Thyroid gland (tissue), 4 donors: ENCODE measurements at regions not wholly inside any gene's neighbourhood (a gene's known extent, or its start where the extent isn't known, plus 50 kb on each side); places are given as distances from the start of the nearest gene placed in this dataset.

Experiments used
- DNase-seq, 2 donors: peaks; one replicate each; pipeline ENCODE4 v3.0.0-alpha.2; 2019
- H3K27ac ChIP-seq, 3 donors: fragments of 200-600 bp; sonication (generic); 1 replicate in 2 of 3; 2 replicates in 1 of 3; pipeline ENCODE4 v1.5.1; 2016 to 2019; ENCODE audit warnings: mild to moderate bottlenecking in 1 of 3, moderate library complexity in 1 of 3
- H3K27me3 ChIP-seq: fragments of 200-600 bp; sonication (generic); one replicate; pipeline ENCODE4 v1.5.1; 2019
- H3K36me3 ChIP-seq, 2 donors: fragments of 200-600 bp; sonication (generic); one replicate each; pipeline ENCODE4 v1.5.1; 2016 to 2019
- H3K4me1 ChIP-seq, 2 donors: fragments of 200-600 bp; sonication (generic); one replicate each; pipeline ENCODE4 v1.5.1; 2017 to 2019
- H3K4me3 ChIP-seq, 3 donors: fragments of 200-600 bp; sonication (generic); replicated peaks in 1 of 3; 1 replicate in 2 of 3; 2 replicates in 1 of 3; pipeline ENCODE4 v1.5.1; 2016; ENCODE audit warnings: mild to moderate bottlenecking in 1 of 3
- H3K9me3 ChIP-seq: fragments of 200-600 bp; sonication (generic); one replicate; pipeline ENCODE4 v1.5.1; 2017
- CTCF ChIP-seq, 6 experiments: fragments of 200-600 bp in 3 of 6; fragments of 450-650 bp in 3 of 6; sonication (generic) in 3 of 6; IDR thresholded peaks; one replicate each; pipeline ENCODE4 v1.5.1; 2016 to 2019; ENCODE audit warnings: antibody characterized with exemption in 6 of 6, mild to moderate bottlenecking in 2 of 6, inconsistent platforms in 1 of 6, moderate library complexity in 1 of 6
- POLR2A ChIP-seq, 2 donors: fragments of 450-650 bp; IDR thresholded peaks; one replicate each; pipeline ENCODE4 v1.6.1; 2017; ENCODE audit warnings: antibody characterized with exemption in 2 of 2, mild to moderate bottlenecking in 2 of 2, moderate library complexity in 1 of 2
- WGBS, 2 donors: methylation state at CpG; one replicate each; pipeline ENCODE4 v1.1.5; 2017; 5-methylcytosine and 5-hydroxymethylcytosine counted together
- intact Hi-C: fragments of 100-400 bp; cut with DNase I; formaldehyde crosslinking; loops from one replicate; pipeline ENCODE4 v1.15.1; 2023

- no peak for TF ChIP-seq POLR2A (IDR thresholded peaks at IDR 0.05)
- no peak for TF ChIP-seq CTCF (IDR thresholded peaks at IDR 0.05)
- H3K36me3 ChIP-seq: no peaks in the 10 kb centered on the region
- no peak overlapping the region for H3K27ac ChIP-seq
- intact Hi-C loops: no loop called here
- no peak for DNase-seq
- H3K4me1 ChIP-seq: no peaks in the 10 kb centered on the region
- no peak overlapping the region for H3K4me3 ChIP-seq
- 88 to 91% methylated on average over 4 of the region's 4 CpGs for WGBS, 2 donors
- no peaks in the 10 kb centered on the region for H3K9me3 ChIP-seq
- H3K27me3 ChIP-seq: no peaks in the 10 kb centered on the region
These were observed 441.8 kb upstream of the CCNG1 start for GRCh38 chr5:162995568-162995967.

- WGBS, 2 donors: 80% methylated on average over 1 of the region's 1 CpG
These were observed 441.3 kb upstream of the CCNG1 start for GRCh38 chr5:162996053-162996452.

GRCh38 chr5:163005949-163006348, 431.4 kb upstream of the CCNG1 start:
- Histone ChIP-seq H3K4me1 (no peaks in the 10 kb centered on the region), H3K36me3 (no peaks in the 10 kb centered on the region), H3K27me3 (no peaks in the 10 kb centered on the region), H3K9me3 (no peaks in the 10 kb centered on the region), H3K27ac (no peak overlapping the region), H3K4me3 (no peak overlapping the region)
- intact Hi-C loops: no loop called here
- DNase-seq: no peak
- TF ChIP-seq POLR2A (IDR thresholded peaks at IDR 0.05) (no peak), CTCF (IDR thresholded peaks at IDR 0.05) (no peak)
- WGBS, 2 donors: 77 to 79% methylated on average over 1 of the region's 1 CpG

More at GRCh38 chr5:162996053-162996452, 441.3 kb upstream of the CCNG1 start:
- TF ChIP-seq POLR2A (IDR thresholded peaks at IDR 0.05): no peak
- no peaks in the 10 kb centered on the region for H3K27me3 ChIP-seq
- H3K9me3 ChIP-seq: no peaks in the 10 kb centered on the region
- no peaks in the 10 kb centered on the region for H3K4me1 ChIP-seq
- no peak for DNase-seq
- no peaks in the 10 kb centered on the region for H3K36me3 ChIP-seq
- intact Hi-C loops: no loop called here
- H3K4me3 ChIP-seq: no peak overlapping the region
- H3K27ac ChIP-seq: no peak overlapping the region

GRCh38 chr5:163022582-163023128, 414.7 kb upstream of the CCNG1 start:
- no peaks in the 10 kb centered on the region for H3K36me3 ChIP-seq
- H3K9me3 ChIP-seq: no peaks in the 10 kb centered on the region
- intact Hi-C loops: no loop called here
- no peak overlapping the region for H3K27ac ChIP-seq
- no peak for TF ChIP-seq CTCF (IDR thresholded peaks at IDR 0.05)
- no peak for TF ChIP-seq POLR2A (IDR thresholded peaks at IDR 0.05)
- no peak overlapping the region for H3K4me3 ChIP-seq
- 65 to 89% methylated on average over 1 of the region's 1 CpG for whole genome bisulfite sequencing, 2 donors
- no peak for DNase-seq
- H3K4me1 ChIP-seq: no peaks in the 10 kb centered on the region
- no peaks in the 10 kb centered on the region for H3K27me3 ChIP-seq

- intact Hi-C loops: no loop called here
- Histone ChIP-seq H3K4me3 (no peak overlapping the region), H3K27me3 (no peaks in the 10 kb centered on the region)
These were observed 413.5 kb upstream of the CCNG1 start for GRCh38 chr5:163023846-163024245.

More at GRCh38 chr5:163023846-163024245, 413.5 kb upstream of the CCNG1 start:
- no peak for TF ChIP-seq CTCF (IDR thresholded peaks at IDR 0.05)
- no peak for TF ChIP-seq POLR2A (IDR thresholded peaks at IDR 0.05)
- Histone ChIP-seq H3K9me3 (no peaks in the 10 kb centered on the region), H3K36me3 (no peaks in the 10 kb centered on the region), H3K27ac (no peak overlapping the region), H3K4me1 (no peaks in the 10 kb centered on the region)
- WGBS, 2 donors: 80 to 91% methylated on average over 2 of the region's 2 CpGs
- no peak for DNase-seq
